HEK293T (cell line): ENCODE measurements at regions not wholly inside any gene's neighbourhood (a gene's known extent, or its start where the extent isn't known, plus 50 kb on each side); places are given as distances from the start of the nearest gene placed in this dataset.

Experiments
- ARNT ChIP-seq: fragments of 450-650 bp; IDR thresholded peaks from 2 replicates; pipeline ENCODE4 v1.6.1; 2017; ENCODE audit warnings: mild to moderate bottlenecking
- BHLHE40 ChIP-seq: fragments of 450-650 bp; IDR thresholded peaks from 2 replicates; pipeline ENCODE4 v1.6.1; 2016; ENCODE audit warnings: mild to moderate bottlenecking, moderate library complexity, borderline replicate concordance
- ELF4 ChIP-seq: fragments of 450-650 bp; IDR thresholded peaks from 2 replicates; pipeline ENCODE4 v1.6.1; 2017; ENCODE audit warnings: antibody characterized with exemption
- FOXA1 ChIP-seq: fragments of 450-650 bp; IDR thresholded peaks from 2 replicates; pipeline ENCODE4 v1.6.1; 2016; ENCODE audit warnings: mild to moderate bottlenecking
- FOXK2 ChIP-seq: fragments of 450-650 bp; IDR thresholded peaks from 2 replicates; pipeline ENCODE4 v1.6.1; 2016; ENCODE audit warnings: mild to moderate bottlenecking
- FOXM1 ChIP-seq: fragments of 450-650 bp; IDR thresholded peaks from 2 replicates; pipeline ENCODE4 v1.6.1; 2017; ENCODE audit warnings: mild to moderate bottlenecking, borderline replicate concordance
- L3MBTL2 ChIP-seq: fragments of 450-650 bp; conservative IDR thresholded peaks from 2 replicates; pipeline ENCODE4 v1.6.1; 2016; ENCODE audit warnings: mild to moderate bottlenecking
- NFRKB ChIP-seq: fragments of 450-650 bp; IDR thresholded peaks from 2 replicates; pipeline ENCODE4 v1.6.1; 2016; ENCODE audit warnings: mild to moderate bottlenecking, moderate library complexity
- PKNOX1 ChIP-seq: fragments of 450-650 bp; IDR thresholded peaks from 2 replicates; pipeline ENCODE4 v1.6.1; 2016
- SP1 ChIP-seq: fragments of 450-650 bp; IDR thresholded peaks from 2 replicates; pipeline ENCODE4 v1.6.1; 2017
- SUZ12 ChIP-seq: fragments of 450-650 bp; IDR thresholded peaks from 2 replicates; pipeline ENCODE4 v1.6.1; 2016; ENCODE audit warnings: mild to moderate bottlenecking
- ZNF384 ChIP-seq: fragments of 450-650 bp; IDR thresholded peaks from 2 replicates; pipeline ENCODE4 v1.6.1; 2016

GRCh38 chr12:77325511-77326236 is 260.3 kb upstream of the E2F7 start:
- TF ChIP-seq ARNT (no peak), FOXA1 (no peak), SP1 (no peak), FOXM1 (no peak), BHLHE40 (no peak), ZNF384 (no peak), PKNOX1 (no peak), FOXK2 (no peak), NFRKB (no peak), L3MBTL2 (no peak), ELF4 (no peak), SUZ12 (no peak)
